Loucy (cell line): ENCODE measurements at regions not wholly inside any gene's neighbourhood (a gene's known extent, or its start where the extent isn't known, plus 50 kb on each side); places are given as distances from the start of the nearest gene placed in this dataset.

ENCODE experiments used
- CTCF ChIP-seq: fragments of 200-600 bp; sonication (generic); conservative IDR thresholded peaks from 2 replicates; pipeline ENCODE4 v1.5.1; 2014; ENCODE audit warnings: mild to moderate bottlenecking, antibody characterized with exemption, low read length
- EZH2phosphoT487 ChIP-seq: fragments of 200-600 bp; IDR thresholded peaks from 2 replicates; pipeline ENCODE4 v1.6.1; 2018; ENCODE audit warnings: antibody characterized with exemption, mild to moderate bottlenecking, moderate library complexity, borderline replicate concordance

GRCh38 chr2:12835733-12836132, 119.0 kb downstream of the TRIB2 start:
- no peak for TF ChIP-seq CTCF
- no peak for TF ChIP-seq EZH2phosphoT487
